ENCODE measurements at regions not wholly inside any gene's neighbourhood (a gene's known extent, or its start where the extent isn't known, plus 50 kb on each side); places are given as distances from the start of the nearest gene placed in this dataset.

DNA sequence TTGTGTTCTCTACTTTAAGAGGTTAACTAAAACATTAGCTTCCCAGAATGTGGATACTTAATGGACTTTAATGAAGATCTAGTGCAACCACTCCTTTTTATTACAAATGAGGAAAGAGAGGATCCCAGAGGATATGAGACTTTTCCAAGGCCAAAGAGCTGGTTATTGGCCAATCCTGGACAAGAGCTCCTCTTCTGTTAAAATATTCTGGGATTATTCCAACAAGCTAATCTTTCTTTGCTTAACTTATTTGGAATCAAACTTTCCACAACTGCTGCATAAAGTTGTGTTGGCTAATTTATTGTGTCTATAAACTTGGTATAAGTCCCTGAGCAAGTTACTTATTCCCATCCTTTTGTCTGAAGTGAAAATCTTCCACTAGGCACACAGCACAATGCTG is 174.2 kb upstream of the HCCS start:
- TF ChIP-seq, protein P1, sequence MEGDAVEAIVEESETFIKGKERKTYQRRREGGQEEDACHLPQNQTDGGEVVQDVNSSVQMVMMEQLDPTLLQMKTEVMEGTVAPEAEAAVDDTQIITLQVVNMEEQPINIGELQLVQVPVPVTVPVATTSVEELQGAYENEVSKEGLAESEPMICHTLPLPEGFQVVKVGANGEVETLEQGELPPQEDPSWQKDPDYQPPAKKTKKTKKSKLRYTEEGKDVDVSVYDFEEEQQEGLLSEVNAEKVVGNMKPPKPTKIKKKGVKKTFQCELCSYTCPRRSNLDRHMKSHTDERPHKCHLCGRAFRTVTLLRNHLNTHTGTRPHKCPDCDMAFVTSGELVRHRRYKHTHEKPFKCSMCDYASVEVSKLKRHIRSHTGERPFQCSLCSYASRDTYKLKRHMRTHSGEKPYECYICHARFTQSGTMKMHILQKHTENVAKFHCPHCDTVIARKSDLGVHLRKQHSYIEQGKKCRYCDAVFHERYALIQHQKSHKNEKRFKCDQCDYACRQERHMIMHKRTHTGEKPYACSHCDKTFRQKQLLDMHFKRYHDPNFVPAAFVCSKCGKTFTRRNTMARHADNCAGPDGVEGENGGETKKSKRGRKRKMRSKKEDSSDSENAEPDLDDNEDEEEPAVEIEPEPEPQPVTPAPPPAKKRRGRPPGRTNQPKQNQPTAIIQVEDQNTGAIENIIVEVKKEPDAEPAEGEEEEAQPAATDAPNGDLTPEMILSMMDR (IDR thresholded peaks at IDR 0.05), result no peak

DNA sequence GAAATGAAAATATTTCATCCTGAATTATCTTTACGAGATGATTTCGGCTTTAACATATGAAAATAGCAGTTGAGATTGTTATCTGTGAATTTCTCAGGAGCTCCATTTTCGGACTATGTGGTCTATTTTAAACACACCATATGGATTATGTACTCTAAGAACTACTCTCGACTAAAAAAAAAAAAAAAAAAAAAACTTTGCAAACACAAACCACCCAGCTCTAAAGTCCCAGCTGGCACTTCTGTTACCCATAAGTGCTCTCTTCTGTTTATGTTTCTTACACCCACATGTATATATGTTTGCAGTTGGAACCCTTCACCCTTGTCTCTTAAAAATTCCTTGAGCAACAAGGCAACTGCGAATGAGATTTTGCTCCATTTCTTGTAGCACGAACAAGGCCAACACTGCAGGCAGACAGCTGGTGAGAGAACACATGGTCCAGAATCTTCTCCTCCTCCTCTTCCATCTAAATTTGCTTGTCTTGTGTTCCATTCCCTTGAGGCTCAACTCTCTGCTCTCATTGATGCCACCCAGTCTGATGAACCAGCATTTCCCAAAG is 172.7 kb upstream of the HCCS start:
- TF ChIP-seq, protein P1 (IDR thresholded peaks at IDR 0.05), result no peak
- no peak overlapping the region for H3K4me3 Mint-ChIP-seq (ENCODE audit: unreplicated experiment)
- peaks cover 5% of the 10 kb centered on the region for H3K4me1 Mint-ChIP-seq (ENCODE audit: low read depth)
- H3K9me3 Mint-ChIP-seq (ENCODE audit: low read depth), result peaks cover 36% of the 10 kb centered on the region
- no peaks in the 10 kb centered on the region for H3K27me3 Mint-ChIP-seq (ENCODE audit: low read depth)
- no peaks in the 10 kb centered on the region for H3K36me3 Mint-ChIP-seq (ENCODE audit: low read depth)
- DNase-seq (ENCODE audit: low spot score), result no peak
- H3K27ac Mint-ChIP-seq (ENCODE audit: unreplicated experiment), result no peak overlapping the region

More for the DNA sequence above, 174.2 kb upstream of the HCCS start:
- Mint-ChIP-seq H3K4me1 (ENCODE audit: low read depth) (peaks cover 5% of the 10 kb centered on the region), H3K4me3 (ENCODE audit: unreplicated experiment) (no peak overlapping the region), H3K36me3 (ENCODE audit: low read depth) (no peaks in the 10 kb centered on the region), H3K27ac (ENCODE audit: unreplicated experiment) (no peak overlapping the region), H3K9me3 (ENCODE audit: low read depth) (peaks cover 31% of the 10 kb centered on the region), H3K27me3 (ENCODE audit: low read depth) (no peaks in the 10 kb centered on the region)
- no peak for DNase-seq (ENCODE audit: low spot score)

DNA sequence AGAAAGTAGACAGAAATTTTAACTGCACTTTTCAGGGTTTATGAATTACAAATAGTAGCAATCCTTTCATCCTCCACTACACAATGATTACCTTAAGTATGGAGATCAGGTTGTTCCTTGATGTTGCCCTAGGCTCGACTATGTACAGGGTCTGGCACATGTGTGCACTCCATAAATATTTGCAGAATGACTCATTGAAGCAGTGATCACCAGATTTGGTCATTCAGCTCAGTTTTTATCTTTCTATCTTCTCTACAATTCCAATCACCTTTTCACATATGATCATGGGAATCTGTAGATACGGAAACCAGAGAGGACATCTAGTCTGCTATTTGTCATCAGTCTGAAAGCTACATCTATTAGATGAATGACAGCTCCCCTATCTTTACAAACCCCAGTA is 171.7 kb upstream of the HCCS start:
- no peak for DNase-seq (ENCODE audit: low spot score)
- Mint-ChIP-seq H3K9me3 (ENCODE audit: low read depth) (peaks cover 34% of the 10 kb centered on the region), H3K4me3 (ENCODE audit: unreplicated experiment) (no peak overlapping the region), H3K27ac (ENCODE audit: unreplicated experiment) (no peak overlapping the region), H3K4me1 (ENCODE audit: low read depth) (peaks cover 7% of the 10 kb centered on the region), H3K27me3 (ENCODE audit: low read depth) (no peaks in the 10 kb centered on the region), H3K36me3 (ENCODE audit: low read depth) (no peaks in the 10 kb centered on the region)
- TF ChIP-seq, protein P1 (IDR thresholded peaks at IDR 0.05), result no peak

DNA sequence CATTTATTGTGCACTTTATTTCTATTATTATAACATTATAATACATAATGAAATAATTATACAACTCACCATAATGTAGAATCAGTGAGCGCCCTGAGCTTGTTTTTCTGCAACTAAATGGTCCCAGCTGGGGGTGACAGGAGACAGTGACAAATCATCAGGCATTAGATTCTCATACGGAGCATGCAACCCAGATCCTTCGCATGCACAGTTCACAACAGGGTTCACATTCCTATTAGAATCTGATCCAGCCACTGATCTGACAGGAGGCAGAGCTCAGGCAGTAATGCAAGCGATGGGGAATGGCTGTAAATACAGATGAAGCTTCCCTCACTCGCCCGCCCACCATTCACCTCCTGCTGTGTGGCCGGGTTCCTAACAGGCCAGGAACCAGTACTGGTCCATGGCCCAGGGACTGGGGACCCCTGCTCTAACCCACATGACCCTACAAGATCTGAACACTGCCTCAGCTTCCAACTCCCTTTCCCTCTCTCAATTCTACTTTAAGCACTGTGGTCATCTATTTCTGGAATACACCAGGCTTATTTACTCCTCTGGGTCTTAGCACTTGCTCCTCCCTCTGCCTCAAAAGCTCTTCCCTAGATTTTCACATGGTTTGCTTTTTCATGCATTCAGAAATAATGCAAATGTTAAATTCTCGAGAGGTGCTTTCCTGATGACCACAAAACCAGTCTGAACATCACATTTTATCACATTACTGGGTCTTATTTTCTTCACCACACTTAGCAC is 166.8 kb upstream of the HCCS start:
- Mint-ChIP-seq H3K27ac (ENCODE audit: unreplicated experiment) (no peak overlapping the region), H3K9me3 (ENCODE audit: low read depth) (peaks cover 19% of the 10 kb centered on the region), H3K4me3 (ENCODE audit: unreplicated experiment) (no peak overlapping the region), H3K4me1 (ENCODE audit: low read depth) (peaks cover 16% of the 10 kb centered on the region), H3K27me3 (ENCODE audit: low read depth) (no peaks in the 10 kb centered on the region), H3K36me3 (ENCODE audit: low read depth) (no peaks in the 10 kb centered on the region)
- TF ChIP-seq, protein P1 (IDR thresholded peaks at IDR 0.05), result no peak
- DNase-seq (ENCODE audit: low spot score), result no peak

DNA sequence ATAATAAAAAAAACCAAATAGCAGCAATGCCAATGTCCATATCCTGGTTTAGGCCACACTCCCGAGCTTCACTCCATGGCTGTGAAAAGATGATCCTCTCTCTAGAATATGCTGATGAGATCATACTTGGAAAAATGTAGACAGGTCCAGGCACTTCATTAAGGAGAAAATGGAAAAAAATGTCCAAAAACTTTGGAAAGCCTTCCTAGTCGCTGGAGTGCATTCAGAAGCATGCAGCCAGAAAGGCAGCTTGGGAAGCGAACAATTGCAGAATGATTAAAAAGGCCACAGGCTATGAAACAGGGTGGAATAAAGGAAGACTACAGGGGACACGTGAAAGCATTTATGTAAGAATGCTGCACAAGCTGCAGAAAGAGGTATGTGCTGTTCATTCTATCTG is 165.6 kb upstream of the HCCS start:
- Mint-ChIP-seq H3K27ac (ENCODE audit: unreplicated experiment) (peak overlapping the region; percentile 80), H3K27me3 (ENCODE audit: low read depth) (no peaks in the 10 kb centered on the region), H3K4me3 (ENCODE audit: unreplicated experiment) (no peak overlapping the region), H3K4me1 (ENCODE audit: low read depth) (peaks cover 11% of the 10 kb centered on the region), H3K36me3 (ENCODE audit: low read depth) (no peaks in the 10 kb centered on the region), H3K9me3 (ENCODE audit: low read depth) (peaks cover 17% of the 10 kb centered on the region)
- no peak for DNase-seq (ENCODE audit: low spot score)
- TF ChIP-seq, protein P1 (IDR thresholded peaks at IDR 0.05), result no peak
